ENCODE measurements at regions not wholly inside any gene's neighbourhood (a gene's known extent, or its start where the extent isn't known, plus 50 kb on each side); places are given as distances from the start of the nearest gene placed in this dataset.

DNA sequence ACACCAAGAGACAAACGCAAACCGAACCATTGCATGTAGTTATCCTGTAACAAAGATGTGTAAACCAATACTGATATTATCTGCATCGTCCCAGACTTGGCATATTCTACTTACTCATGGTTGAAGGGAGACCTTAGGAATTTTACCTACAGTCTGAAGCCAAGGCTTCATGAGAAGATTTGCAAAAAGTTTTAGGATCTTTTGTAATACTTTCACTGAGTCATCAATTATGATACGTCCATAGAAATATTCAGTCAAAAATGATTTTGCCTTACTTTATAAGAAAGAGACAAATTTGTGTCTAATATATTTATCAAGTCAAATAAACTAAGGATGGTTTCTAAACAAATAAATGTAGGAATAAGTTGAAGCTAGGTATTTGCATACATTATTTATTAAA is 1176.1 kb upstream of the ADGRL2 start:
- Histone ChIP-seq H3K9me3 (replicated peaks in 1 of 3) (no peaks in the 10 kb centered on the region), H3K4me1 (replicated peaks in 1 of 2) (no peaks in the 10 kb centered on the region), H3K27ac (no peak overlapping the region), H3K27me3 (no peaks in the 10 kb centered on the region), H3K4me3 (no peak overlapping the region), H3K36me3 (replicated peaks in 1 of 2) (no peaks in the 10 kb centered on the region)
- 58 to 89% (median 72%) methylated on average over 4 of the region's 4 CpGs for WGBS, 4 donors
- TF ChIP-seq POLR2A (IDR thresholded peaks at IDR 0.05), result no peak
- TF ChIP-seq, protein P1, sequence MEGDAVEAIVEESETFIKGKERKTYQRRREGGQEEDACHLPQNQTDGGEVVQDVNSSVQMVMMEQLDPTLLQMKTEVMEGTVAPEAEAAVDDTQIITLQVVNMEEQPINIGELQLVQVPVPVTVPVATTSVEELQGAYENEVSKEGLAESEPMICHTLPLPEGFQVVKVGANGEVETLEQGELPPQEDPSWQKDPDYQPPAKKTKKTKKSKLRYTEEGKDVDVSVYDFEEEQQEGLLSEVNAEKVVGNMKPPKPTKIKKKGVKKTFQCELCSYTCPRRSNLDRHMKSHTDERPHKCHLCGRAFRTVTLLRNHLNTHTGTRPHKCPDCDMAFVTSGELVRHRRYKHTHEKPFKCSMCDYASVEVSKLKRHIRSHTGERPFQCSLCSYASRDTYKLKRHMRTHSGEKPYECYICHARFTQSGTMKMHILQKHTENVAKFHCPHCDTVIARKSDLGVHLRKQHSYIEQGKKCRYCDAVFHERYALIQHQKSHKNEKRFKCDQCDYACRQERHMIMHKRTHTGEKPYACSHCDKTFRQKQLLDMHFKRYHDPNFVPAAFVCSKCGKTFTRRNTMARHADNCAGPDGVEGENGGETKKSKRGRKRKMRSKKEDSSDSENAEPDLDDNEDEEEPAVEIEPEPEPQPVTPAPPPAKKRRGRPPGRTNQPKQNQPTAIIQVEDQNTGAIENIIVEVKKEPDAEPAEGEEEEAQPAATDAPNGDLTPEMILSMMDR (IDR thresholded peaks at IDR 0.05), result no peak
- no peak for DNase-seq
- intact Hi-C loops (cut with DNase I), result no loop called here

DNA sequence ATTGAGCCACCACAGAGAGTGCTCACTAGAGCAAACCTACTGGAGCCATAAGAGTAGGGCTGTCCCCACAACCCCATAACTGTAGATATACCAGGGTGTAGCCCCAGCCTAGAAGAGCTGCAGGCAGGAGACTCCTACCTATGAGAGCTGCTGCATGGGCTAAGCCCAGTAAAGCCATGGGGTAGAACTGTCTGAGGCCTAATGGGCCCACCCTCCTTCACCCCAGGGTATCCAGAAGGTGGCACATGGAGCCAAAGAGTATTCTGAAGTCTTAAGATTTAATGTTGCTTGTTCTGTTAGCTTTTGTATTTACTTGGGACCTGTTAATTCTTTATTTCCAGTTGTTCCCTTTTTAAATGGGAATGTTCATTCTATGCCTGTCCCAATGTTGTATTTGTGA is 1193.7 kb upstream of the ADGRL2 start:
- Histone ChIP-seq H3K27ac (no peak overlapping the region), H3K9me3 (replicated peaks in 1 of 3) (no peaks in the 10 kb centered on the region), H3K4me3 (no peak overlapping the region), H3K27me3 (no peaks in the 10 kb centered on the region), H3K4me1 (replicated peaks in 1 of 2) (no peaks in the 10 kb centered on the region), H3K36me3 (replicated peaks in 1 of 2) (no peaks in the 10 kb centered on the region)
- intact Hi-C loops (cut with DNase I), result no loop called here
- no peak for TF ChIP-seq POLR2A (IDR thresholded peaks at IDR 0.05)
- TF ChIP-seq, protein P1 (IDR thresholded peaks at IDR 0.05), result no peak
- DNase-seq, result no peak

DNA sequence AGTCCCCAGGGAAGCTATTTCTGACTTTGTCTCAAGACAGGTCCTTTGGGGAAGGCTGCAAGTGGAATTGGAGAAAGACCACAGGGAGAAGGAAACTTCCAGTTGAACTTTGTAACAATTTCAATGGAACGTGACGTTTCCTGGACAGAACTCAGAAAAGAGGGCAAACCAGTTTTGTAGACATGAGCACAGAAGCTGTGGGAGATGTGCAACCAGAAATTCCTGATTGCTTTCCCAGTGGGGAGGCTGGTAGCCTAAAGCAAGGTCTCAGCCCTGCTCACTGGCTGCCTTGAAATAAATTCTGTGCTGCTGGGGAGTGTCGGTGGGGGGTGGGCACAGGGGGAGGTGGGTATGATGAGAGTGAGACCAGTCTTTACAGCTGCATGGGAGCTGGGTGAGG is 1206.7 kb upstream of the ADGRL2 start:
- no peaks in the 10 kb centered on the region for H3K4me1 ChIP-seq (replicated peaks in 1 of 2)
- H3K36me3 ChIP-seq (replicated peaks in 1 of 2), result no peaks in the 10 kb centered on the region
- peaks cover 0 to 5% (median 4%) of the 10 kb centered on the region in 3 donors for H3K9me3 ChIP-seq (replicated peaks in 1 of 3)
- no peak overlapping the region for H3K4me3 ChIP-seq
- no peak overlapping the region for H3K27ac ChIP-seq
- intact Hi-C loops (cut with DNase I), result no loop called here
- 78 to 96% (median 88%) methylated on average over 2 to 3 of the region's 3 CpGs for WGBS, 4 donors
- H3K27me3 ChIP-seq, result no peaks in the 10 kb centered on the region
- no peak for TF ChIP-seq POLR2A (IDR thresholded peaks at IDR 0.05)
- TF ChIP-seq, protein P1 (IDR thresholded peaks at IDR 0.05), result no peak
- DNase-seq, result no peak

DNA sequence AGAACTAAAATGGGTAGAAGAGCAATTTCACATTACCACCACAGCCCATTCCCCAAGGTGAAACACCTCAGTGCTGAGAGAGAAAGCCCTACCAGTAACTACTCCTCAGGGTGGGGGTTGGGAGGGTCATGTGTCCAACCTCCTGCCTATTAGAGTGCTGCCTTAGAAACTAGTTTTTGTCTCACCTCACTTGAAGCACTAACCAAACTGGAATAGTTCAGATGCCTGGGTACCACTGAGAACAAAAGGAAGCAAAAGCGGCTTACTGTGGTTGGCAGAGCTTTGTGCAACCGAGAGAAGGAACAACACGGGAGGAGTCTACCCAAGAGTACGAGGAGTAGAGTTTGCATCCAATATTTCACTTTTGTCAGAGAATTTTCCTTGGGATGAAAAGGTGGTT is 1207.5 kb upstream of the ADGRL2 start:
- WGBS, 4 donors, result 84 to 89% (median 86%) methylated on average over 4 of the region's 4 CpGs
- no peak overlapping the region for H3K27ac ChIP-seq
- no peaks in the 10 kb centered on the region for H3K36me3 ChIP-seq (replicated peaks in 1 of 2)
- H3K27me3 ChIP-seq, result no peaks in the 10 kb centered on the region
- TF ChIP-seq, protein P1 (IDR thresholded peaks at IDR 0.05), result no peak
- TF ChIP-seq POLR2A (IDR thresholded peaks at IDR 0.05), result no peak
- H3K4me3 ChIP-seq, result no peak overlapping the region
- H3K9me3 ChIP-seq (replicated peaks in 1 of 3), result peaks cover 0 to 4% (median 3%) of the 10 kb centered on the region in 3 donors
- H3K4me1 ChIP-seq (replicated peaks in 1 of 2), result no peaks in the 10 kb centered on the region
- DNase-seq, result no peak
- intact Hi-C loops (cut with DNase I), result no loop called here

Data from adrenal gland (tissue), 9 donors.